NCI-H226 (cell line): ENCODE measurements at regions not wholly inside any gene's neighbourhood (a gene's known extent, or its start where the extent isn't known, plus 50 kb on each side); places are given as distances from the start of the nearest gene placed in this dataset.
A peak's percentile ranks its signal among the peaks of the same experiment; 100 is the strongest.
"Not testable (repeated sequence)": the region's sequence is repeated elsewhere in the genome, so short reads cannot be mapped to it uniquely, and the experiment has no call there.

ENCODE experiments used
- DNase-seq: peaks from one replicate; pipeline ENCODE4 v3.0.0-alpha.2; 2015

- DNase-seq = not testable (repeated sequence)
These were observed 183.7 kb downstream of the COPRS start for GRCh38 chr17:31675392-31675791.

DNA sequence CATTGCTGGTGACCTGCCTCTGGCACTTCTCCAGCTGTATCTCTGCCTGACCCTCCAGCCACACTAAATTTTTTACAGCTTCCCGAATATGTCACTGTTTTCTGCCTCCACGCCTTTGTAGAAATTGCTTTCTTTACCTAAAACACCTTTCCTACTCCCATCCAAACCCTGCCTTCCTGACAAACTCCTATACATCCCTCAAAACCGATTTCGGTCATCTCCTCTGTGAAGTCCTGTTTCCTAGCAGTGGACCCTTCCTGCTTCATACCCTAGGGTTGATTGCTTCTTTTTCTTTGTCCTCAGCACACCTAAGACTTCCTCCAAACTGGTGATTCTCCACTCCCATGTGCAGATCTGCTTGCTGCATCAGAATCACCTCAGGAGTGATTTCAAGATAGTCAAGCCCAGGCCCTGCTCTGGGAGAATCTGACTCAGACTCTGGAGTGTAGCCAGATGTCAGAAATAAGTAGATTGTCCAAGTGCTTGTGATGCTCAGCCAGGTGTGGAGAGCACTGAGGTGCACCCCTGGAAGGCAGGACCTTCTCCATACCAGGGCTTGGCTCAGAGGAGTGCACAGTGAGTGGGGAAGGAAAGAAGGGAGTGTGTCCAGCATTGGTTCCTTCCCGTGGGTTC, 184.2 kb downstream of the COPRS start:
- peak; percentile 90 for DNase-seq

DNA sequence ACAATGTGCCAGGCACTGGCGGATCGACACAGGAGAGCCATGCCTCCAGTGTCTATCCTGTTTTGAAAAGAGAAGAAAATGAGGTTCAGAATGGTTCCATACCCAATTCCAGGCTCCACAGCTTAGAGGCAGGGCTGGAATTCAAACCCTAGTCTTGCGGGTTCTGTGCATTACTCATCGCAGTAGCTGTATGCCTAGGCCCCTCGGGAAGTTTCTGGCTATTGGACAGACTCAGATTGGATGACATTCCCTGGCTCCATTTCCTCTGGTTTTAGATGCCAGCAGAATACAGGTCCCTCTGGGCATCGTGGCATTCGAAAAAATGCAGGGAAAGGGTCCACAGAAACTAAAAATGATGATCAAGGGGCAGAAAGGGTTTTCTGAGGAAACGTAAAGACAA, 184.7 kb downstream of the COPRS start:
- peak; percentile 89 for DNase-seq

- no peak for DNase-seq
These were observed 186.0 kb downstream of the COPRS start for GRCh38 chr17:31673076-31673475.

DNA sequence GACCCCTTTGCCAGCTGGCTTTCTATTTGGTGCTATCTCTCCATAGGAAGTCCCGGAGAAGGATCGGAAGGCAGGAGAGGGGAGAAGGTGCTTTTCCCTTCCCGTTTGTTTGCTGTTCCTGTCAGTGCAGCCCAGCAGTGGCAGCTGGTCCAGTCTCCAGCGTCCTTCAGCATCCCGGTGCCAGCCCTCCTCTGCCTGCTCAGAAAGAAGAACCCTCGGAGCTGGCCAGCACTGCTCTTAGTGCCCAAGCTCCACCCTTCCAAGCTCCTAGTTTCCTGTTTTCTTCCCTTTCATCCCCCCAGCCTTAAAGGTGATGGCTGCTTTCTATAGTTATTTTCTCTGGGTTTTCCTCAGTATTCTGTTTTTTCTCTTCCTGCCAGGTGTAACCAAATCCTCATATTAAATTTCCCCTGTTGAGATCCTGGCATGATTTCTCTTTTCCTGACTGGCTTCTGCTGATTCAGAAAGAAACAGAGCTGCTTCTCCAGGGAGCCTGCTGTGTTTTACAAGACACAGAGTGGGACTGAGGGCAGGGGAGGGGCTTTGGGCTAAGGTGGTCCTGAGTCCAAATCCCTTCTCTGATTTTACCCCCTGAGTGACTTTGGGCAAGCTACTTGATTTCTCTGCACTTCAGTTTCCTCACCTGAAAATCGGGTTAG, 186.8 kb downstream of the COPRS start:
- no peak for DNase-seq

- no peak for DNase-seq
These were observed 195.5 kb downstream of the COPRS start for GRCh38 chr17:31663576-31663975.

DNA sequence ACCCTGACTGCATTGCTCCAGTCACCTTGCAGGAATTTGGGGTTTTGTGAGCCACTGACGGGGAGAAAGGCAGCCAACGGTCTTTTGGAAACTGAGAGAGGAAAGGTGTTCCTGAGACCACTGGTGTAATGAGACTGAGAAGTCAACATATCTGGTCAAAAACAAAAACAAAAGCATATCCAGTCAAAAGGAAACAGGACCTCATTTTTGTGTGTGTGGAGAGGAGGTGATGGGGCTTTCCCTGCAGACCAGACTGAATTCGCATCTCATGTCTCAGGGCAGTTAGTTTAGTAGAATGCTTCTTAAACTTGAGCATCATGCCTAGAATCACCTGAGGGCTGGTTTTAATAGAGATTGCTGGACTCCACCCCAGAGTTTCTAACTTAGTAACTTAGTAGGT, 198.4 kb downstream of the COPRS start:
- no peak for DNase-seq

DNA sequence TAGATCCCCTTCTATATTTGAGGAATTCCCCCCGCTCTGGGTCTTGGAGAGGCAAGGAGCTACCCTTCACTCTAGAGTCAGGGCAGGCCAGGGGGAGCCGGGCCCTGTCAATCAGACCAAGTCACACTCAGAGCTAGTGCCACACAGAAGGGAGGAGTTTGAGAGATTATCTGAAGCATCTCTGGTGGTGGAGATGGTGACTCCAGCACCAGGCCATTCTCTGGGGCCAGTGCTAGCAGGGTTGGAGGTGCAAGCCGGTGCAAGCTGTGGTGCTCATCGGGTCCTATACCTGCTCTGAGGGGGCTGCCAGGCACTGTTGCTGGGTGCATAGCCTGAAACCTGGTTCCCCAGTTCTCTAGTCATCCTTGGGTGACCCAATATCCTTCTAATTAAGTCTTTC, 201.2 kb downstream of the COPRS start:
- DNase-seq = no peak

GRCh38 chr17:31654936-31655335, 204.1 kb downstream of the COPRS start:
- no peak for DNase-seq

DNA sequence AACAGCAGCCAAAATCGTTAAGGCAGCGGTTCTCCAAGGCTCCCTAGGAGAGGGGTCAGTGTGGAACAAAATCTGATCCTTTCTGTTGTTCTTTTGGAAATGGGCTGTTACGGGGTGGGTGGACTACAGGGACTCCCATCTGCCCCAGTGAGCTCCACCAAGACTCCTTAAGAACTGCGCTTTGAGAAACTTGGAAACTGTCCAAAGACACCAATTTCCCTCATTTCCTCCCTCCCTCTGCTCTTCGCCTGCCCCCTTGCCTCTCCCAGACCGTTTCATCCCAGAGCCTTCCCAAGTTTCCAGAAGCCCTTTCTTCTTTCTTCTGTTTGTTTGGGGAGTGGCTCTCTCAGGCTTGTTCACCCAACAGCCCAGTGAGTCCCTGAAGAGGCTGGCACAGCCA, 205.4 kb downstream of the COPRS start:
- no peak for DNase-seq

DNA sequence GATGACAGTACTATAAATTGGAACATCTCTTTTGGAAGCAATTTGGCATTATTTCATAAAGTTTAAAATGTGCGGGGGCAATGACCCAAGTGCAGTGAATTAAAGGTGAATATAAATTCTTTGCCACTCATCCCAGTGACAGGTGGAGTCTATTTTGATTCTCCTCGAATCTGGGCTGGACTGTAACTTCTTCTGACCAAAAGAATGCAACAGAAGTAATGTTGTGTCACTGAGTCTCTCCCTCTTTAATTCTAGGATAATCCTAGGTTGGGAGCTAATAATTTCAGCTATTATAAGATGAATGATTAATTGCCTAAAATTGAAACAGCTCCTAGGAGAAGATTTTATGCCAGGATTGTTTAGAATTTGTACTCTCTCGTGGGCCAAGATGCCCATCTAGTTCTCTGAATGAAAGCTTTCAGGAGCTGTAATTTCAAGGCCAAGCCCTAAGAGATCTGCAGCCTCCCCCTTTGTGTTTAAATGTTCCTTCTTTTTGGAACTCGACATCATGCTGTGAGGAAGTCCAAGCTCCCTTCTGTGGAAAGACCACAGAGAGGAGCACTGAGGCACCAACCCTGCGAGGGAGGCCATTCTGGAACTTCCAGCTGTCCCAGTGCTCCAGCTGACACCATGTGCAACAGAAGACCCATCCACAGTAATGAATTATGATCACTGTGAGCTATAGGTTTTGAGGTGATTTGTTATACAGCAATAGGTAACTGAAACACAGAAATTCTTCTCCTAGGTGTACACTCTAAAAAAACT, 208.1 kb downstream of the COPRS start:
- no peak for DNase-seq

GRCh38 chr17:31649302-31649701, 209.7 kb downstream of the COPRS start:
- no peak for DNase-seq

- DNase-seq = no peak
These were observed 211.4 kb downstream of the COPRS start for GRCh38 chr17:31647661-31648060.

GRCh38 chr17:31646642-31647041, 212.4 kb downstream of the COPRS start:
- DNase-seq = no peak

DNA sequence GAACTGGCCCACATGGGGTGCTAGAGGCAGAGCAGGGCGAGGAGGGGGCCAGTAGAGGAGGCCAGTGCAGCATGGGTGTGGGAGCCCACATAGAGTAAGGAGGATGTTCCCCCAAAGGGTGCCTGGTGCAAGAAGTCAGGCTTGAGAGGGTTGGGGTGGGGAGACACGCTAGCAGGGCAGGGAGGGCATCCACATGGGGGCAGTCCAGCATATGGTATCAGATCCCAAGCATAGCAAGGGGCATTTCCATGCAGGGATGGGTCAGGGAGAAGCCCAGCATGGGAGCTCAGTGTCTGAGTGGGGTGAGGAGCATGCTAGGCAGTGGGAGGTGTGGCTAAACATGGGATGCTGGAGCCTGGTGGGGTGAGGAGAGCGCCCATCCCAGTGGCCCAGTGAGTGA, 213.7 kb downstream of the COPRS start:
- peak; percentile 33 for DNase-seq

DNA sequence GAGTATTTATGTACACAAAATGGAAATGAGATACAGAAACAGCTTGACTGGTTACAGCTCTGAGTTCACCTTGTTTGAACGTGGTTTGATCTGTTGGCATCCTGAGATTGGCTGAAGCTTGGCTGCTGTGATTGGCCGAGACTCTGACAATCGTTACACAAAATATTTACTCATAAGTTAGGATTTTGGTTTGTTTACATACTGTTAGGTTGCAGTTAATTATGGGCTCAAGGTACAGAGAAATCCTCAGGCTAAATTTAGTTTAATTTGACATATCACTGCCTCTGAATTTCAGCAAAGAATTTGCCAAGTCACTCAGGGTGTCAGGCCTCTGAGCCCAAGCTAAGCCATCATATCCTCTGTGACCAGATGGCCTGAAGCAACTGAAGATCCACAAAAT, 227.3 kb downstream of the COPRS start:
- no peak for DNase-seq

DNA sequence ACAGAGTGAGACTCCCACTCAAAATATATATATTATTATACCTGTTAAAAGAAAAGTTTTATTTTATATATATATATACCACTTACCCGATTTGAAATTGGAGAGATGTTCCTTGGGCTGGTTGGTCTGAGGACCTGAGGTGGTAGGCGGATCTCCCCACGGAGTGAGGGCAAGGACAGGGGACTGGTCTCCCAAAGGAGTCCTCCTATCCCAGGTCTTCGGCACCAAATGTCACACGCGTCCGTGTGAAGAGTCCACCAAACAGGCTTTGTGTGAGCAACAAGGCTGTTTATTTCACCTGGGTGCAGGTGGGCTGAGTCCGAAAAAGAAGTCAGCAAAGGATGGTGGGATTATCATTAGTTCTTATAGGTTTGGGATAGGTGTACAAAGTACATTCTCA, 228.2 kb downstream of the COPRS start:
- not testable (repeated sequence) for DNase-seq

DNA sequence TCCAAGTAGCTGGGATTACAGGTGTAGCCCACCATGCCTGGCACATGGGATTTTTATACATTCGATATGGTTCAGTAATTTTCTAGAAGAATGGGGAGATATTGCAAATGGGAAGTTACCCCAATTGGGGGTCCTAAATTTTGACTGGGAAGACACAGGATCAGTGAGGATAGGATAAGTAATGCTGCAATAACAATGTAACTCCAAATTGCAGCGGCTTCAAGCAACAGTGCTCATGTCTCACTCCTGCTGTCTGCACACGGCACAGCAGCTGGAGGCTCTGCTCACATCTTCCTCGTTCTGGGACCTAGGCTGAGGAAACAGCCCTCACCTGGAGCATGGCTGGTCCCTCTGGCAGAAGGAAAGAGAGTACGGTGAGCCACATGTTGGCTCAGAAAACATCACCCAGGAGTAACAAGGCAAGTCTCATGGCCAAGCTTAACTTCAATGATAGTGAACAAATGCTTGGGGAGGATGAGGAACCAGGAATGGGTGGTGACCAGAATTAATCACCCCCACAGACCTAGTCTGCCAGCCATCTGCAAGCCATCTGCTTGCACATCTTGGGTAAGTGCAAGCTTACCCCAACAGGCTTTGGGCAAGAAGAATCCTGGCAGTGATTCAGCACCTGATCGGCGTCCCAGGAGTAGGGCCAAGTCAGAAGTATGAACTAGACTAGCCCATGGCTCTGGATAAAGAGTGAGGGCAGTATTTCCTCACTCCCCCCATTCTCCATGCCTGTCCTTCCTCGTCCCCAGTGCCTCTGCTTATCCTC, 229.2 kb downstream of the COPRS start:
- DNase-seq = no peak

DNA sequence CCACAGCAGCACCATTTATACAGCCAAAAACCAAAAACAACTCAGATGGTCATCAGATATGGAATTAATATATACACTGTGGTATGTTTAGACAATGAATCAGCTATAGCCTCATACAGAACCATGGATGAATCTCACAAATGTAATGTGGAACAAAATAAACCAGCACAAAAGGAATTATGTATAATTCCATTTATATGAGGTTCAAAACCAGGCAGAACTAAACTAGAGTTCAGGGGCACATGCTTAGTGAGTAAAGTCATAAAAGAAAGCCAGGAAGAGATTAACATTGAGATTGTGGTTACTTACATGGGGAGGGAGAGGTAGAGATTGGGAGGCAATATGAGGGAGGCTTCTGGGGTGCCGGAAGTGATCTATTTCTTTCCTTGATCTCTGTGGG, 231.1 kb downstream of the COPRS start:
- DNase-seq = peak; percentile 61

- DNase-seq = no peak
These were observed 232.5 kb downstream of the RAB11FIP4 start for GRCh38 chr17:31623990-31624389.

GRCh38 chr17:31622500-31622899, 231.0 kb downstream of the RAB11FIP4 start:
- no peak for DNase-seq

DNA sequence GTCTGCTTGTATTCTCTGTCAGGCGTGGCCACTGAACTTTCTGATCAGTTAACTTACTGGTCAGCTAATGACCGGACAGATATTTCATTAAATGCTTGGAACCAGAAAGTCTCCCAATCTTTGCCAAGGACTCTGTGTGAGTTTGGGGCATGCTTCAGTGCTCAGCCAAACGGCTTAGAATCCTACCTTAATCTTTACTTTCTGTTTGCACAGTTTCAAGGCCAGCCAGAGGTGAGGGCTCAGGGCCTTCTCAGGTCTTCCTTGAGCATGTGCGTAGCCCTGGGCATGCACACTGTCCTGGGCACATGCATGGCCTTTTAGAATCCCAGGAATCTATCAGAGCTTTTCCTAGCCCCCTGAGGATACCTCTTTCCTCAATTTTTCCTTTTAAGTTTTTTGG, 230.1 kb downstream of the RAB11FIP4 start:
- no peak for DNase-seq

- DNase-seq = not testable (repeated sequence)
These were observed 219.6 kb downstream of the RAB11FIP4 start for GRCh38 chr17:31611053-31611452.
